ENCODE measurements at regions not wholly inside any gene's neighbourhood (a gene's known extent, or its start where the extent isn't known, plus 50 kb on each side); places are given as distances from the start of the nearest gene placed in this dataset.
"Not testable (repeated sequence)": the region's sequence is repeated elsewhere in the genome, so short reads cannot be mapped to it uniquely, and the experiment has no call there.

- DNase-seq (ENCODE audit: insufficient read length, low spot score) (no peak), FAIRE-seq (no peak)
Measured at GRCh38 chr15:96041982-96042733, 288.3 kb upstream of the NR2F2 start.

GRCh38 chr15:96042734-96043224, 287.7 kb upstream of the NR2F2 start:
- FAIRE-seq, result no peak
- DNase-seq (ENCODE audit: insufficient read length, low spot score), result no peak

GRCh38 chr15:96043591-96044171, 286.8 kb upstream of the NR2F2 start:
- no peak for DNase-seq (ENCODE audit: insufficient read length, low spot score)

GRCh38 chr15:96046620-96047240, 283.8 kb upstream of the NR2F2 start:
- no peak for DNase-seq (ENCODE audit: insufficient read length, low spot score)
- no peak for FAIRE-seq

More at GRCh38 chr15:96043591-96044171, 286.8 kb upstream of the NR2F2 start:
- FAIRE-seq, result no peak

- no peak for FAIRE-seq
- DNase-seq (ENCODE audit: insufficient read length, low spot score), result no peak
Measured at GRCh38 chr15:96047255-96047931, 283.1 kb upstream of the NR2F2 start.

GRCh38 chr15:96049323-96049722, 281.2 kb upstream of the NR2F2 start:
- FAIRE-seq (no peak), DNase-seq (ENCODE audit: insufficient read length, low spot score) (no peak)

GRCh38 chr15:96049766-96050165, 280.7 kb upstream of the NR2F2 start:
- no peak for DNase-seq (ENCODE audit: insufficient read length, low spot score)
- FAIRE-seq, result no peak

GRCh38 chr15:96051598-96051997, 278.9 kb upstream of the NR2F2 start:
- FAIRE-seq (no peak), DNase-seq (ENCODE audit: insufficient read length, low spot score) (no peak)

GRCh38 chr15:96052154-96052553, 278.3 kb upstream of the NR2F2 start:
- FAIRE-seq (no peak), DNase-seq (ENCODE audit: insufficient read length, low spot score) (no peak)

GRCh38 chr15:96052572-96053030, 277.9 kb upstream of the NR2F2 start:
- FAIRE-seq, result no peak
- DNase-seq (ENCODE audit: insufficient read length, low spot score), result no peak

GRCh38 chr15:96053031-96053780, 277.3 kb upstream of the NR2F2 start:
- DNase-seq (ENCODE audit: insufficient read length, low spot score), result no peak
- FAIRE-seq, result no peak

- FAIRE-seq, result no peak
- no peak for DNase-seq (ENCODE audit: insufficient read length, low spot score)
Measured at GRCh38 chr15:96053781-96054428, 276.6 kb upstream of the NR2F2 start.

GRCh38 chr15:96054621-96055020, 275.9 kb upstream of the NR2F2 start:
- FAIRE-seq (no peak), DNase-seq (ENCODE audit: insufficient read length, low spot score) (no peak)

GRCh38 chr15:96058103-96058851, 272.2 kb upstream of the NR2F2 start:
- DNase-seq (ENCODE audit: insufficient read length, low spot score) (no peak), FAIRE-seq (no peak)

- not testable (repeated sequence) for DNase-seq (ENCODE audit: insufficient read length, low spot score); FAIRE-seq
Measured at GRCh38 chr15:96058852-96059103, 271.7 kb upstream of the NR2F2 start.

- not testable (repeated sequence) for FAIRE-seq; DNase-seq (ENCODE audit: insufficient read length, low spot score)
Measured at GRCh38 chr15:96060591-96060990, 269.9 kb upstream of the NR2F2 start.

- DNase-seq (ENCODE audit: insufficient read length, low spot score), result peak; percentile 10
Measured at GRCh38 chr15:96064351-96064756, 266.1 kb upstream of the NR2F2 start.

GRCh38 chr15:96066126-96066525, 264.4 kb upstream of the NR2F2 start:
- DNase-seq (ENCODE audit: insufficient read length, low spot score), result no peak
- FAIRE-seq, result no peak

More at GRCh38 chr15:96064351-96064756, 266.1 kb upstream of the NR2F2 start:
- no peak for FAIRE-seq

GRCh38 chr15:96066852-96067495, 263.5 kb upstream of the NR2F2 start:
- FAIRE-seq, result no peak
- DNase-seq (ENCODE audit: insufficient read length, low spot score), result no peak
